SK-N-MC (cell line): ENCODE measurements at regions not wholly inside any gene's neighbourhood (a gene's known extent, or its start where the extent isn't known, plus 50 kb on each side); places are given as distances from the start of the nearest gene placed in this dataset.

Experiments
- EZH2 ChIP-seq: fragments of 200-600 bp; sonication (generic); IDR thresholded peaks from one replicate; pipeline ENCODE4 v1.6.1; 2017; ENCODE audit warnings: antibody characterized with exemption
- POLR2AphosphoS5 ChIP-seq: IDR thresholded peaks from 2 replicates; pipeline ENCODE4 v1.6.1; 2012; ENCODE audit warnings: mild to moderate bottlenecking, low read depth, low read length, borderline replicate concordance

DNA sequence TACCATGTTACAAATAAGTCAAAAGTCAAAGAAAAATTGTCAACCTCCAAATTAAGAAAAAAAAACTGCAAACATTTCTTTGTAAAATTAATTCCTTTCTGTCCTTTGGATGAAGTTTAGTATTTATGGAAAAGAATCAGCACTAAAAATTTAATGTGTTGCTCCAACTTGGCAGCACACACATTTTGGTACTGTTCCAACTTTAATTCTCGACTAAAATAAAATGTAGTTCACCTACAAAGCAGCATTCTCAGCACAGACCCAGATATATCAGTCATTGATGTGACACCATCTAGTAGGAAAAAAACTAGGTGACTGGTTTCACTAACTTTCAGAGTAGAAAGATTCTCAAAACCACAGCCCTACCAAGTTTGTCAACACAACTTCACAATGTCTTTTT, 131.7 kb upstream of the ROBO2 start:
- TF ChIP-seq POLR2AphosphoS5 (no peak), EZH2 (no peak)
